ENCODE measurements at regions not wholly inside any gene's neighbourhood (a gene's known extent, or its start where the extent isn't known, plus 50 kb on each side); places are given as distances from the start of the nearest gene placed in this dataset.

- TF ChIP-seq SUZ12 (IDR thresholded peaks at IDR 0.05; ENCODE audit: extremely low read depth, insufficient read depth, insufficient read length): no peak
- no peak for TF ChIP-seq YY1 (IDR thresholded peaks at IDR 0.05; ENCODE audit: insufficient read depth, insufficient read length)
Observed at GRCh38 chr16:16790597-16790996, 411.7 kb downstream of the NPIPA7 start.
